HCT116 (cell line): ENCODE measurements at regions not wholly inside any gene's neighbourhood (a gene's known extent, or its start where the extent isn't known, plus 50 kb on each side); places are given as distances from the start of the nearest gene placed in this dataset.

Experiments
- ATAC-seq: fragments of 200-7000 bp; cut with Tn5 transposase; 2 replicates; pipeline ENCODE4 v1.9.1; 2020; ENCODE audit warnings: mild to moderate bottlenecking, moderate library complexity
- BruUV-seq: library from RNA; stranded (reverse); fragments of 400-500 nt; replicated peaks from 2 replicates; lab custom pipeline; 2021; lab: Mats Ljungman, UMichigan
- CTCF ChIA-PET: fragments of 300-600 bp; sonication (Branson Sonifier 250); formaldehyde crosslinking; loops from one replicate; lab custom pipeline; 2021; ENCODE audit warnings: antibody characterized with exemption; lab: Charles Lee
- POLR2A ChIA-PET: fragments of 300-600, 350-600 bp; sonication (Branson Sonifier 250); formaldehyde crosslinking; loops from one replicate; lab custom pipeline; 2021; ENCODE audit warnings: antibody characterized with exemption; lab: Charles Lee
- RAD21 ChIA-PET, 2 experiments: fragments of 300-600 bp; sonication (Branson Sonifier 250); formaldehyde crosslinking; loops; one replicate each; lab custom pipeline; 2023; ENCODE audit warnings: low total read pairs in 2 of 2; ENCODE audit not compliant: uncharacterized antibody in 2 of 2, unreplicated experiment in 2 of 2, low non-redundant PET in 1 of 2; lab: Charles Lee
- DNase-seq: peaks from one replicate; pipeline ENCODE4 v3.0.0-alpha.2; 2010; ENCODE audit warnings: low read depth, low spot score
- H2AFZ ChIP-seq: fragments of 200-600 bp; shearing (Covaris generic), sonication (generic); 2 replicates; pipeline ENCODE4 v1.6.1; 2017; ENCODE audit warnings: low read depth, mixed run types, mixed read lengths, antibody characterized with exemption, low read length; ENCODE audit not compliant: poor library complexity, severe bottlenecking
- H3K27ac ChIP-seq: 2 replicates; pipeline ENCODE4 v1.5.1; 2012; ENCODE audit warnings: low read depth, low read length
- H3K27me3 ChIP-seq: fragments of 200-600 bp; sonication (generic); 2 replicates; pipeline ENCODE4 v1.6.1; 2016; ENCODE audit warnings: mixed run types, low read length, mixed read lengths; ENCODE audit not compliant: insufficient read depth
- H3K36me3 ChIP-seq, 2 experiments: fragments of 200-500 bp in 1 of 2; fragments of 200-600 bp in 1 of 2; sonication (Bioruptor generic) in 1 of 2; sonication (generic) in 1 of 2; 2 replicates each; pipeline versions ENCODE4 v1.5.1 to v1.6.1; 2014 to 2016; ENCODE audit warnings: low read length in 2 of 2, inconsistent platforms in 1 of 2, mixed read lengths in 1 of 2, mixed run types in 1 of 2; ENCODE audit not compliant: insufficient read depth in 2 of 2, control insufficient read depth in 1 of 2
- H3K4me1 ChIP-seq, 2 experiments: fragments of 200-600 bp in 1 of 2; sonication (generic) in 1 of 2; 2 replicates each; pipeline versions ENCODE4 v1.5.1 to v1.6.1; 2012 to 2017; ENCODE audit warnings: low read length in 2 of 2, inconsistent platforms in 1 of 2, mild to moderate bottlenecking in 1 of 2, mixed read lengths in 1 of 2, mixed run types in 1 of 2, moderate library complexity in 1 of 2; ENCODE audit not compliant: insufficient read depth in 2 of 2, control insufficient read depth in 1 of 2
- H3K4me2 ChIP-seq: fragments of 200-600 bp; sonication (generic); 2 replicates; pipeline ENCODE4 v1.6.1; 2017; ENCODE audit warnings: mixed run types, low read length, mixed read lengths
- H3K4me3 ChIP-seq, 2 experiments: fragments of 200-600 bp in 1 of 2; sonication (generic) in 1 of 2; replicated peaks in 1 of 2; 2 replicates each; pipeline ENCODE4 v1.5.1; 2011 to 2016; ENCODE audit warnings: low read length in 2 of 2, control low read depth in 1 of 2, low read depth in 1 of 2, mild to moderate bottlenecking in 1 of 2, mixed read lengths in 1 of 2, mixed run types in 1 of 2
- H3K79me2 ChIP-seq: fragments of 200-600 bp; sonication (generic); 2 replicates; pipeline ENCODE4 v1.6.1; 2017; ENCODE audit warnings: mild to moderate bottlenecking, mixed run types, low read length, moderate library complexity, mixed read lengths; ENCODE audit not compliant: insufficient read depth
- H3K9ac ChIP-seq: fragments of 200-600 bp; sonication (generic); 2 replicates; pipeline ENCODE4 v1.6.1; 2016; ENCODE audit warnings: low read length, mixed read lengths
- H3K9me2 ChIP-seq: fragments of 200-600 bp; sonication (generic), shearing (Covaris generic); 2 replicates; pipeline ENCODE4 v1.6.1; 2017; ENCODE audit warnings: mixed run types, mild to moderate bottlenecking, moderate library complexity; ENCODE audit not compliant: insufficient read depth
- H3K9me3 ChIP-seq, 2 experiments: fragments of 200-500 bp in 1 of 2; fragments of 200-600 bp in 1 of 2; sonication (Bioruptor generic) in 1 of 2; sonication (generic) in 1 of 2; 2 replicates each; pipeline ENCODE4 v1.6.1; 2014 to 2017; ENCODE audit warnings: low read length in 2 of 2, mixed read lengths in 2 of 2, inconsistent platforms in 1 of 2, low read depth in 1 of 2, mild to moderate bottlenecking in 1 of 2, mixed run types in 1 of 2, moderate library complexity in 1 of 2; ENCODE audit not compliant: control insufficient read depth in 1 of 2, insufficient read depth in 1 of 2
- H4K20me1 ChIP-seq: fragments of 200-600 bp; sonication (generic), shearing (Covaris generic); 2 replicates; pipeline ENCODE4 v1.6.1; 2017; ENCODE audit warnings: mixed run types, mild to moderate bottlenecking, moderate library complexity; ENCODE audit not compliant: insufficient read depth
- ATF3 ChIP-seq: IDR thresholded peaks from 2 replicates; pipeline ENCODE4 v1.6.1; 2012
- CTCF ChIP-seq, 3 experiments: fragments of 200-600 bp in 1 of 3; sonication (generic) in 1 of 3; IDR thresholded peaks in 2 of 3; conservative IDR thresholded peaks in 1 of 3; 2 replicates each; pipeline ENCODE4 v1.5.1; 2012 to 2017; ENCODE audit warnings: low read depth in 2 of 3, low read length in 2 of 3, antibody characterized with exemption in 1 of 3, borderline replicate concordance in 1 of 3, control low read depth in 1 of 3, mild to moderate bottlenecking in 1 of 3, mixed read lengths in 1 of 3, mixed run types in 1 of 3, moderate library complexity in 1 of 3; ENCODE audit not compliant: insufficient read depth in 1 of 3
- EGR1 ChIP-seq: IDR thresholded peaks from 2 replicates; pipeline ENCODE4 v1.6.1; 2012; ENCODE audit warnings: low read depth
- EZH2 ChIP-seq: fragments of 200-600 bp; sonication (generic); IDR thresholded peaks from 2 replicates; pipeline ENCODE4 v1.6.1; 2017; ENCODE audit warnings: antibody characterized with exemption, mixed run types
- POLR2A ChIP-seq: IDR thresholded peaks from 2 replicates; pipeline ENCODE4 v1.7.0; 2011; ENCODE audit warnings: borderline replicate concordance; ENCODE audit not compliant: insufficient read depth, insufficient read length; ENCODE audit errors: extremely low read depth
- POLR2AphosphoS5 ChIP-seq: IDR thresholded peaks from 2 replicates; pipeline ENCODE4 v1.6.1; 2011; ENCODE audit warnings: mild to moderate bottlenecking, low read depth, low read length, moderate library complexity
- RAD21 ChIP-seq: IDR thresholded peaks from 2 replicates; pipeline ENCODE4 v1.6.1; 2012; ENCODE audit warnings: low read depth, mild to moderate bottlenecking
- SIN3A ChIP-seq: IDR thresholded peaks from 2 replicates; pipeline ENCODE4 v1.6.1; 2012; ENCODE audit warnings: low read depth
- SRF ChIP-seq: IDR thresholded peaks from 2 replicates; pipeline ENCODE4 v1.6.1; 2012; ENCODE audit warnings: low read depth
- TCF7L2 ChIP-seq: IDR thresholded peaks from 2 replicates; pipeline ENCODE4 v1.7.0; 2011; ENCODE audit warnings: borderline replicate concordance, inconsistent platforms; ENCODE audit not compliant: insufficient read depth, insufficient read length; ENCODE audit errors: extremely low read depth
- ZBTB33 ChIP-seq: IDR thresholded peaks from 2 replicates; pipeline ENCODE4 v1.6.1; 2011; ENCODE audit warnings: mild to moderate bottlenecking, low read length, moderate library complexity; ENCODE audit not compliant: insufficient replicate concordance; ENCODE audit errors: extremely low read depth
- ZFX ChIP-seq: fragments of 450-650 bp; IDR thresholded peaks from 2 replicates; pipeline ENCODE4 v1.6.1; 2017
- intact Hi-C: fragments of 100-400 bp; cut with micrococcal nuclease; formaldehyde crosslinking; loops from 2 replicates; pipeline ENCODE4 v1.10.0; 2022
- TF ChIP-seq, protein P1 (sequence below): IDR thresholded peaks from 2 replicates; pipeline ENCODE4 v1.6.1; 2012; ENCODE audit warnings: low read depth
- TF ChIP-seq, protein P2 (sequence below): IDR thresholded peaks from 2 replicates; pipeline ENCODE4 v1.6.1; 2012

DNA sequence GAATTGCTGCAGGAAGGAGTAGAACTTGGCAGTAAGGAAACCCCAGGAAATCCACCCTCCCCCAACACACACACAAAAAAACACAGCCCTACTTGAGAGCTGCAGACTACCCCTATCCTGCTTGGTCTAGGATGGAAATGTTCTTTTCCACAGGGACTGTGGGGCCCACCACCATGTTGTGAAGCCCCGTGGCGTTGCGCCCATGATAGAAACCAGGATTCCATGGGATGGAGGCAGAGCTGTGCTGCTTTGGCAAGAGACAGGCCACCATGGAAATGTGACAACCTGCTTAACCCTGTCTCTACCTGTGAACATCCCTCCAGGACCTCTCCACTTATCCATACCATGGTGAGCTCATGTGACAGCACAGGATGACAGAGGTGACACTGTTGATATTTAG lies 121.1 kb upstream of the NGF start:
- H3K4me3 ChIP-seq, result no peak overlapping the region
- H3K79me2 ChIP-seq, result no peaks in the 10 kb centered on the region
- POLR2A ChIA-PET, result no interaction called here
- no peak overlapping the region for H3K4me2 ChIP-seq
- intact Hi-C loops, result no loop called here
- no peaks in the 10 kb centered on the region for H4K20me1 ChIP-seq
- H3K9me2 ChIP-seq, result no peaks in the 10 kb centered on the region
- no peaks in the 10 kb centered on the region for H3K36me3 ChIP-seq
- H3K9ac ChIP-seq, result no peak overlapping the region
- TF ChIP-seq, protein P1, sequence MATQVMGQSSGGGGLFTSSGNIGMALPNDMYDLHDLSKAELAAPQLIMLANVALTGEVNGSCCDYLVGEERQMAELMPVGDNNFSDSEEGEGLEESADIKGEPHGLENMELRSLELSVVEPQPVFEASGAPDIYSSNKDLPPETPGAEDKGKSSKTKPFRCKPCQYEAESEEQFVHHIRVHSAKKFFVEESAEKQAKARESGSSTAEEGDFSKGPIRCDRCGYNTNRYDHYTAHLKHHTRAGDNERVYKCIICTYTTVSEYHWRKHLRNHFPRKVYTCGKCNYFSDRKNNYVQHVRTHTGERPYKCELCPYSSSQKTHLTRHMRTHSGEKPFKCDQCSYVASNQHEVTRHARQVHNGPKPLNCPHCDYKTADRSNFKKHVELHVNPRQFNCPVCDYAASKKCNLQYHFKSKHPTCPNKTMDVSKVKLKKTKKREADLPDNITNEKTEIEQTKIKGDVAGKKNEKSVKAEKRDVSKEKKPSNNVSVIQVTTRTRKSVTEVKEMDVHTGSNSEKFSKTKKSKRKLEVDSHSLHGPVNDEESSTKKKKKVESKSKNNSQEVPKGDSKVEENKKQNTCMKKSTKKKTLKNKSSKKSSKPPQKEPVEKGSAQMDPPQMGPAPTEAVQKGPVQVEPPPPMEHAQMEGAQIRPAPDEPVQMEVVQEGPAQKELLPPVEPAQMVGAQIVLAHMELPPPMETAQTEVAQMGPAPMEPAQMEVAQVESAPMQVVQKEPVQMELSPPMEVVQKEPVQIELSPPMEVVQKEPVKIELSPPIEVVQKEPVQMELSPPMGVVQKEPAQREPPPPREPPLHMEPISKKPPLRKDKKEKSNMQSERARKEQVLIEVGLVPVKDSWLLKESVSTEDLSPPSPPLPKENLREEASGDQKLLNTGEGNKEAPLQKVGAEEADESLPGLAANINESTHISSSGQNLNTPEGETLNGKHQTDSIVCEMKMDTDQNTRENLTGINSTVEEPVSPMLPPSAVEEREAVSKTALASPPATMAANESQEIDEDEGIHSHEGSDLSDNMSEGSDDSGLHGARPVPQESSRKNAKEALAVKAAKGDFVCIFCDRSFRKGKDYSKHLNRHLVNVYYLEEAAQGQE, result no peak
- no peak for TF ChIP-seq POLR2AphosphoS5
- no peak for TF ChIP-seq ZBTB33
- no peak for TF ChIP-seq SRF
- TF ChIP-seq ZFX, result no peak
- TF ChIP-seq EZH2, result no peak
- no peak for TF ChIP-seq ATF3
- no peak for TF ChIP-seq SIN3A
- TF ChIP-seq TCF7L2, result no peak
- TF ChIP-seq CTCF (IDR thresholded peaks at IDR 0.05 in 2 of 3, conservative IDR thresholded peaks at IDR 0.05 in 1 of 3; ENCODE audit: borderline replicate concordance in 1 of 3, insufficient read depth in 1 of 3, low read depth in 2 of 3, low read length in 2 of 3), result no peak
- no peak for TF ChIP-seq POLR2A
- TF ChIP-seq, protein P2, sequence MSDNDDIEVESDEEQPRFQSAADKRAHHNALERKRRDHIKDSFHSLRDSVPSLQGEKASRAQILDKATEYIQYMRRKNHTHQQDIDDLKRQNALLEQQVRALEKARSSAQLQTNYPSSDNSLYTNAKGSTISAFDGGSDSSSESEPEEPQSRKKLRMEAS, result no peak
- TF ChIP-seq RAD21, result no peak
- no peak for TF ChIP-seq EGR1
- TF ChIP-seq, all 23 proteins: peak for 0
- Histone ChIP-seq H3K9me3 (no peaks in the 10 kb centered on the region), H3K27ac (no peak overlapping the region), H3K27me3 (no peaks in the 10 kb centered on the region), H3K4me1 (peaks cover 0 to 9% of the 10 kb centered on the region in 2 experiments; a peak in 2 of 4 replicates), H2AFZ (no peak overlapping the region)
- CTCF ChIA-PET, result no interaction called here
- BruUV-seq, result no TSS peak
- no peak for ATAC-seq
- no peak for DNase-seq
- RAD21 ChIA-PET, result no interaction called here
